Lower leg skin (tissue), 3 donors: ENCODE measurements at regions not wholly inside any gene's neighbourhood (a gene's known extent, or its start where the extent isn't known, plus 50 kb on each side); places are given as distances from the start of the nearest gene placed in this dataset.

Experiments
- POLR2A ChIP-seq, 2 donors: fragments of 450-650 bp; IDR thresholded peaks; one replicate each; pipeline ENCODE4 v1.6.1; 2016 to 2017; ENCODE audit warnings: antibody characterized with exemption in 2 of 2, mild to moderate bottlenecking in 1 of 2, moderate library complexity in 1 of 2
- TF ChIP-seq, protein P1 (sequence below), 3 donors: fragments of 450-650 bp; IDR thresholded peaks; one replicate each; pipeline ENCODE4 v1.5.1; 2016; ENCODE audit warnings: antibody characterized with exemption in 3 of 3, mild to moderate bottlenecking in 3 of 3, moderate library complexity in 2 of 3

DNA sequence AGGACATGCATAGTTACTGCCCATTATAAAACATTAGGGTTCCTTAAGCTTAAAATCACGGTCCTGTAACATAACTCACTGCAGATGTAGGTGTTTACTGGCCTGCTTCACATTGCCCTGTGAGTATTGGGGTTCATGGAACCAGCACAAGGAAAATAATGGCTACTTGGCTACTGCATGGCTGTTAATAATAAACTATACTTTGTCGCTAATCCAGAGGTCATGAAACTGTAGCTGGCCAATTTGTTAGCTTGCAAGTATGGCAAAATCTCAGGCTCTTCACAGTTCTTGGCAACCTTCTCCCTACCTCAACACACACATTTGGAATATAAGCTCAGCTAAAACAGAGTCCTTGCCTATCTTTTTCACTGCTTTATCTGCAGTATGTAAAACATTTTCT is 274.0 kb upstream of the NR5A2 start:
- TF ChIP-seq, protein P1, sequence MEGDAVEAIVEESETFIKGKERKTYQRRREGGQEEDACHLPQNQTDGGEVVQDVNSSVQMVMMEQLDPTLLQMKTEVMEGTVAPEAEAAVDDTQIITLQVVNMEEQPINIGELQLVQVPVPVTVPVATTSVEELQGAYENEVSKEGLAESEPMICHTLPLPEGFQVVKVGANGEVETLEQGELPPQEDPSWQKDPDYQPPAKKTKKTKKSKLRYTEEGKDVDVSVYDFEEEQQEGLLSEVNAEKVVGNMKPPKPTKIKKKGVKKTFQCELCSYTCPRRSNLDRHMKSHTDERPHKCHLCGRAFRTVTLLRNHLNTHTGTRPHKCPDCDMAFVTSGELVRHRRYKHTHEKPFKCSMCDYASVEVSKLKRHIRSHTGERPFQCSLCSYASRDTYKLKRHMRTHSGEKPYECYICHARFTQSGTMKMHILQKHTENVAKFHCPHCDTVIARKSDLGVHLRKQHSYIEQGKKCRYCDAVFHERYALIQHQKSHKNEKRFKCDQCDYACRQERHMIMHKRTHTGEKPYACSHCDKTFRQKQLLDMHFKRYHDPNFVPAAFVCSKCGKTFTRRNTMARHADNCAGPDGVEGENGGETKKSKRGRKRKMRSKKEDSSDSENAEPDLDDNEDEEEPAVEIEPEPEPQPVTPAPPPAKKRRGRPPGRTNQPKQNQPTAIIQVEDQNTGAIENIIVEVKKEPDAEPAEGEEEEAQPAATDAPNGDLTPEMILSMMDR (IDR thresholded peaks at IDR 0.05) = no peak
- TF ChIP-seq POLR2A (IDR thresholded peaks at IDR 0.05) = no peak
